AG09319 (cell line): ENCODE measurements at regions not wholly inside any gene's neighbourhood (a gene's known extent, or its start where the extent isn't known, plus 50 kb on each side); places are given as distances from the start of the nearest gene placed in this dataset.

ENCODE experiments used
- DNase-seq: peaks from one replicate; pipeline ENCODE4 v3.0.0-alpha.2; 2010; ENCODE audit warnings: low read depth; ENCODE audit errors: extremely low read depth
- CTCF ChIP-seq: IDR thresholded peaks from 2 replicates; pipeline ENCODE4 v1.5.1; 2011; ENCODE audit warnings: low read depth, mild to moderate bottlenecking, inconsistent platforms, low read length, moderate library complexity

DNA sequence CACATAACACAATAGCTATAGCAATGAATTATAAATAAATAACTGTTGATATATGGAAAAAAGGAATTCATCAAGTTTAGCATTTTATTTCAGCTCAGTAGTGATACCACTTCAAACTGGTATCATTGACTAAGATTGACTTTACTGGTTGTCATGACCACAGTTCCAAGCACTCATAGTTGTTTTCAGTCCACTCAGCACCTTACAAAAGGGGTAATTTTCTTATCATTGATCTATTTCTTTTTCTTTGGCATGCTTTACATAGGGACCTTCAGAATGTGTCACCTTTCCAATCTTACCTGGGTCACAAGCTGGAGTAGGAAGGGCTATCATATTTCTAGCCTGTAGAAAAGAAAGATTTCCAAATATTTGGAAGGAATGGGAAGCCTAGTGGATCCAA lies 275.5 kb upstream of the TMEM229A start:
- TF ChIP-seq CTCF: no peak
- DNase-seq: no peak

DNA sequence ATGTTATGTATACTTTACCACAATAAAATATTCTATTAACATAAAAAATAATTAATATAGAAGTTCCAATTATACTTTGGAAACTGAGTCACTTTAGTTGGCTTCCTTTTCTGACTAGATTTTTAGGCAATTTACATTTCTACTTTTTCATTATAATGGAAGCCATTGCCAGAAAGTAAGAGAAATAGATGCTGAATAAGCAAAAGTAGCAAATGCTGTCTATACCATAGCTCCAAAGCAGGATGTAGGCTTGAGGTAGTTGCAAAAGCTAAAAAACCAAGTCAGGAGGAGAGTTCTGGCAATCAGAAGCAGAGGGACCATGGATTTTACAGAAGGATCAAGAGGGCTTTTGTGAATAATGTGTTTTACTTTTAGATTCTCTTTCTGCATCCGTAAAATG lies 262.4 kb upstream of the TMEM229A start:
- DNase-seq: no peak
- TF ChIP-seq CTCF: no peak

DNA sequence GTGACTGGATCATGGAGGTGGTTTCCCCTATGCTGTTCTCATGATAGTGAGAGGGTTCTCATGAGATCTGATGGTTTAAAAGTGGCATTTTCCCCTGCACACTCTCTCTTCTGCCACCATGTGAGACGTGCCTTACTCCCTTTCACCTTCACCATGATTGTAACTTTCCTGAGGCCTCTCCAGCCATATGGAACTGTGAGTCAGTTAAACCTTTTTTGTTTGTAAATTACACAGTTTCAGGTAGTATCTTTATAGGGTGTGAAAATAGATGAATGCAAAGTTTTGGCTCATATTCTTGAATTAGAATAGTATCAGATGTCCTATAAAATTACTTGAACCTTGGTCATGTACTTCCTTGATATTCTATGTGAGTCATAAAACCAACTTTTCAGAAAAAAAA lies 252.1 kb upstream of the TMEM229A start:
- no peak for TF ChIP-seq CTCF
- DNase-seq: no peak

- no peak; the same call in 1 of the 2 replicates for TF ChIP-seq CTCF
Observed at GRCh38 chr7:124276005-124276622, 243.2 kb upstream of the TMEM229A start.

GRCh38 chr7:124275411-124275810 lies 242.5 kb upstream of the TMEM229A start:
- no peak for TF ChIP-seq CTCF
- no peak for DNase-seq

More at GRCh38 chr7:124276005-124276622, 243.2 kb upstream of the TMEM229A start:
- DNase-seq: no peak

DNA sequence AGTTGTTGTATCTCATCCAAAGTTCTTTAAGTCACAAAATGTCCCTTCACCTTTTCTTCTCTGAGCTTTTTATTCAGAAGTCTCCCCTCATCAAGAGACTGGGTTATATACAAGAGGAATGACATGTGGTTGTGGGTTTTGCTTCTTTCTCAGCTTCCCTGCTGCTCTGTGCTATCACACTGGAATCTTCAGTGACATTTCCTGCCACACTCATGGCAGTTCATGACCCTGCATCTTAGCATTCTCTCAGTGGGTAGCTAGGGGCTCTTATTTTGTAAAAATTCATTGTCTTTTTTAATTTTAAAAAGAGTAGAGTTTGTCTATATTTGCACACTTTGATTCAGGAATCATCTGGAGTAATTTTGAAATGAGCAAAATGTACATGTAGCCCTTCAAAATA lies 236.9 kb upstream of the TMEM229A start:
- no peak for TF ChIP-seq CTCF
- DNase-seq: no peak

DNA sequence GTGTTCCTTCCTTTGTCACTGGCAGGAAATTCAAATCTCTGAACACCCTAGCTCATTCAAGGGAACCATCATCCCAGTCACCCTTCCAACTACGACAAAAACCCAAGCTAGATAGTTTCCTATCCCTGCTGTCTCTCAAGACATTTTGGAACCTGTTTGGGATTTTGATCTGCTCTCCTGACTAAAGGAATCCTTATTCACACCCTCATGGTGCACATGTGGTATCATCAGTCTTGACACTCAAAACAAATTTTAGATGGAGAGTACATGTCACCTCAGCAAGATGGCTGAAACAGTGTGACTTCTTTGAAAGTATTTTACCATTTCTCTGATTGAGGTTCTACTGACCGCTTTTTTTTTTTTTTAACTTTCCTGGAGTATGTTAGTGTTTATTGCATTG lies 234.3 kb upstream of the TMEM229A start:
- DNase-seq: no peak
- no peak for TF ChIP-seq CTCF
